ENCODE measurements at regions not wholly inside any gene's neighbourhood (a gene's known extent, or its start where the extent isn't known, plus 50 kb on each side); places are given as distances from the start of the nearest gene placed in this dataset.

- TF ChIP-seq NFRKB (IDR thresholded peaks at IDR 0.05), result no peak
- TF ChIP-seq FOXA1 (IDR thresholded peaks at IDR 0.05), result no peak
- TF ChIP-seq HDGF (IDR thresholded peaks at IDR 0.05; ENCODE audit: borderline replicate concordance), result no peak
- no peak for TF ChIP-seq BHLHE40 (IDR thresholded peaks at IDR 0.05; ENCODE audit: borderline replicate concordance)
- no peak for TF ChIP-seq SP1 (IDR thresholded peaks at IDR 0.05)
- TF ChIP-seq CTBP1 (IDR thresholded peaks at IDR 0.05; ENCODE audit: borderline replicate concordance), result no peak
- TF ChIP-seq FOXM1 (IDR thresholded peaks at IDR 0.05; ENCODE audit: borderline replicate concordance), result no peak
Measured at GRCh38 chr3:41131224-41131623, 68.1 kb upstream of the CTNNB1 start.
